ENCODE measurements at regions not wholly inside any gene's neighbourhood (a gene's known extent, or its start where the extent isn't known, plus 50 kb on each side); places are given as distances from the start of the nearest gene placed in this dataset.

DNA sequence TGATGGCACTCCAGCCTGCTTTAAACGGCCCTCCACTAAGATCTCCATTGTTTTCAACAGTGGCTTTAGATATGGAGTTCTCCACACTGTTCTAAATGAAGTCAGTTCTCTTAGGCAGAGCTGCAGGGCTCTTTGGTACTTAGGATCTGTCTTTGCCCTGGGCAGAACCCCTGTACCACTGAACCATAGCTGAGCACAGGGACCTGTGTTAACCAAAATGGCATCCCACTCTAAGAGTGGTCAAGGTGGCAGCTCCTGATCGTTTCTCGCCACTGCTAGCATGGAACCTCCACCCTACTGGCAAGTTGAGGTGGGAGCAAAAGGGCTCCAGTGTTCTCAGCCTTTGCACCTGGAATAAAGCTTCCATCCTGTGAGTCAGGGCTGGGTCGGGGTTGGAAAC lies 186.7 kb downstream of the TM2D1 start:
- POLR2A ChIA-PET = no interaction called here
- CTCF ChIA-PET = interaction anchor here (0.7 kb wide), 1 partner anchor 9 kb away, joined by 3 read pairs; no protein-coding TSS in a partner anchor

More for the DNA sequence above, 186.7 kb downstream of the TM2D1 start:
- Mint-ChIP-seq H3K4me1 (no peaks in the 10 kb centered on the region), H3K4me3 (no peak overlapping the region), H3K9me3 (ENCODE audit: insufficient read depth) (peaks cover 3% of the 10 kb centered on the region), H3K27ac (no peak overlapping the region), H3K27me3 (no peaks in the 10 kb centered on the region)
- TF ChIP-seq CTCF (IDR thresholded peaks at IDR 0.05) = no peak
- no peak for TF ChIP-seq EZH2 (IDR thresholded peaks at IDR 0.05; ENCODE audit: borderline replicate concordance, insufficient read depth, low read depth, low read length, poor library complexity, severe bottlenecking)
- H4K20me1 ChIP-seq (ENCODE audit: control insufficient read depth, insufficient read depth, low read length, poor library complexity, severe bottlenecking) = no peaks in the 10 kb centered on the region
- 96% methylated on average over 4 of the region's 4 CpGs for WGBS (ENCODE audit: insufficient coverage)
- no peak overlapping the region for H3K4me2 ChIP-seq (replicated peaks; ENCODE audit: low read depth, low read length, poor library complexity, severe bottlenecking)
- H3K4me3 ChIP-seq (ENCODE audit: control extremely low read depth in 1 of 5, extremely low read depth in 1 of 5, insufficient read depth in 1 of 5, low read depth in 2 of 5, low read length in 4 of 5) = no peak overlapping the region
- DNase-seq (no peak), ATAC-seq (ENCODE audit: low read depth) (no peak)
- no peaks in the 10 kb centered on the region for H3K4me1 ChIP-seq (ENCODE audit: control insufficient read depth in 2 of 2, insufficient read depth in 2 of 2, low read length in 2 of 2)
- H3K9ac ChIP-seq (ENCODE audit: low read length) = no peak overlapping the region
- H3K27ac ChIP-seq (ENCODE audit: low read length in 2 of 2) = no peak overlapping the region
- no peaks in the 10 kb centered on the region for H3K27me3 ChIP-seq (replicated peaks in 1 of 4; ENCODE audit: control extremely low read depth in 1 of 4, control insufficient read depth in 3 of 4, insufficient read depth in 4 of 4, low read length in 3 of 4)
- no peak overlapping the region for H2AFZ ChIP-seq (ENCODE audit: insufficient read depth, low read depth, low read length, poor library complexity, severe bottlenecking)
- no peaks in the 10 kb centered on the region for H3K9me3 ChIP-seq (ENCODE audit: control extremely low read depth in 1 of 3, control insufficient read depth in 2 of 3, insufficient read depth in 1 of 3, low read length in 2 of 3)
- H3K79me2 ChIP-seq (ENCODE audit: control insufficient read depth, insufficient read depth, low read length) = no peaks in the 10 kb centered on the region
- H3K36me3 ChIP-seq (replicated peaks in 1 of 2; ENCODE audit: control extremely low read depth in 1 of 2, control insufficient read depth in 1 of 2, extremely low read depth in 1 of 2, insufficient read depth in 2 of 2, low read length in 1 of 2) = no peaks in the 10 kb centered on the region
- intact Hi-C loops (cut with micrococcal nuclease) = no loop called here

All from B cell (primary cell).